Muscle layer of colon (tissue), 2 donors: ENCODE measurements at regions not wholly inside any gene's neighbourhood (a gene's known extent, or its start where the extent isn't known, plus 50 kb on each side); places are given as distances from the start of the nearest gene placed in this dataset.
"Not testable (repeated sequence)": the region's sequence is repeated elsewhere in the genome, so short reads cannot be mapped to it uniquely, and the experiment has no call there.

Experiments
- H3K27ac ChIP-seq: one replicate; pipeline ENCODE4 v1.7.0; 2013; ENCODE audit warnings: low read depth, mild to moderate bottlenecking, low read length, moderate library complexity
- H3K27me3 ChIP-seq, 2 donors: one replicate each; pipeline ENCODE4 v1.7.0; 2013; ENCODE audit warnings: low read length in 2 of 2, mild to moderate bottlenecking in 2 of 2; ENCODE audit not compliant: insufficient read depth in 2 of 2, control insufficient read depth in 1 of 2
- H3K36me3 ChIP-seq: one replicate; pipeline ENCODE4 v1.7.0; 2013; ENCODE audit warnings: mild to moderate bottlenecking, low read length; ENCODE audit not compliant: insufficient read depth
- H3K4me1 ChIP-seq: one replicate; pipeline ENCODE4 v1.7.0; 2013; ENCODE audit warnings: mild to moderate bottlenecking, low read length; ENCODE audit not compliant: insufficient read depth
- H3K4me3 ChIP-seq, 2 donors: one replicate each; pipeline ENCODE4 v1.7.0; 2013; ENCODE audit warnings: low read length in 2 of 2, low read depth in 1 of 2, mild to moderate bottlenecking in 1 of 2, moderate library complexity in 1 of 2
- H3K9ac ChIP-seq: one replicate; pipeline ENCODE4 v1.7.0; 2013; ENCODE audit warnings: low read length
- H3K9me3 ChIP-seq: one replicate; pipeline ENCODE4 v1.7.0; 2013; ENCODE audit warnings: mild to moderate bottlenecking, low read length
- donor health status: abdominal sarcoma.
- donor health status: Adenocarcinoma of cecum.

DNA sequence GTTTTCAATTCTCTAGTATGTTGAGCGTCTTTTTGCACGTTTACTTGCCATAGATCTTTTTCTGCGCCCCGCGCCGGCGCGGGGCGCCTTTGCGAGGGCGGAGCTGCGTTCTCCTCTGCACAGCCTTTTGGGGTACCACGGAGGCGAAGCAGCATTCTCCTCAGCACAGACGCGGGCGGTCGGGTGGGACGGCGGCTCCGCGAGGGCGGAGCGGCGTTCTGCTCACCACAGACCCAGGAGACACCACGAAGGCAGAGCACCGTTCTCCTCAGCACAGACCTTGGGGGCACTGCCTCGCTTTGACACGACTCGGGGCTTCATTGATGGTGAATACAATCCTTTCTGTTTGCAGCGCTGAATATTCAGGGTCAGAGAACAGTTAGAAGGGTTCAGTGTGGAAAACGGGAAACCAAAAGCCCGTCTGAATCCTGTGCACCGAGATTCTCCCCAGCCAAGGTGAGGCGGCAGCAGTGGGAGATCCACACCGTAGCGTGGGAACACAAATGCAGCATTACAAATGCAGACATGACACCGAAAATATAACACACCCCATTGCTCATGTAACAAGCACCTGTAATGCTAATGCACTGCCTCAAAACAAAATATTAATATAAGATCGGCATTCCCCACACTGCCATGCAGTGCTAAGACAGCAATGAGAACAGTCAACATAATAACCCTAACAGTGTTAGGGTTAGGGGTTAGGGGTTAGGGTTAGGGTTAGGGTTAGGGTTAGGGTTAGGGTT lies 190.7 kb upstream of the VIPR2 start:
- H3K9me3 ChIP-seq, H3K36me3 ChIP-seq, H3K27me3 ChIP-seq, H3K4me3 ChIP-seq, H3K9ac ChIP-seq, H3K27ac ChIP-seq, H3K4me1 ChIP-seq: not testable (repeated sequence)

DNA sequence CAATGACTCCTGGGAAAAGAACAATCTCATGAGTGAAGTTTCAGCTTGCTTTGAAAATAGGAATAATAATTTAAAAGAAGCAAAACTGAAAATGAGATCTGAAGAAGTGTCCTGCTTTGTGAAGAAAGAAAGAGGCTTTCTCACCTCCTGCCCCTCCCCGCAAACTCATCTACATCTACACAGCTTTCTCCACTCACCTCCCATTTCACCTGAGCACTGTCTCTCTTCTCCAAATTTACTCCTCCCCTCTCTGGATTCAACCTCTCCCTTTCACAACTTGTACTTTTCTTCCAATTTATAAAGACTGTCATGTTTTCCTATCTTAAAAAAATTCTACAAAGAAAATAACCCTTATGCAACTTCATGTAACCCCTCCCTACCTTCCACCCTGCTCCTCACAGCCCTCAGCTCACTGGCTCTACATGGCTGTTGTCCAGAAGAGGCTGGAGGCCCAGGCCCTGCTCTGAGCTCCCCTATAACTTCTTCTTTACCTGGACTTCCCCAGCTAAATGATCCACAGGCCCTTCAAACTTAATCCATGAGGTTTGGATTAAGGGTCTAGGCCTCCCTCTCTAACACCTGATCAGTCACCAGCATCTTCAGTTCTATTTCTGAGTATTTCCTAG lies 188.3 kb upstream of the VIPR2 start:
- H3K27me3 ChIP-seq, H3K36me3 ChIP-seq, H3K27ac ChIP-seq, H3K4me3 ChIP-seq, H3K9ac ChIP-seq, H3K4me1 ChIP-seq, H3K9me3 ChIP-seq: not testable (repeated sequence)

DNA sequence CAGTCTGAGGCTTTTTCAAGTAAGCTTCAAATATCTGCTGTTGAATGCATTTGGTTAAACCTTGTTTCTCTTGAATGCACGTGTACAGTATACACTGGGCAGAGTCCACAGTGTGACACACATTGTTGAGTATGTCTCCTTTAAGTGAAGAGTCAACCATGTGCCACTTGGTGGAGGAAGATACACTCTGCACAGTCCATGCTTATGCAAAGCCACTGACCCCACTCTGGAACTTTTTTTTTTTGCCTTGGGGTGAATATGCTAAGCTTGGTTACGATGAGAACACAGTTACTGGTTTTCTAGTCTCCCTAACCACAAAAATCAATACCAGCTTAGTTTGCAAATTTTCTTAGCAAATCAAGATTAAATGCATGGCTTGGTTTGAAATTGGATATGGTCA lies 186.8 kb upstream of the VIPR2 start:
- H3K36me3 ChIP-seq: no peaks in the 10 kb centered on the region
- no peak overlapping the region for H3K9ac ChIP-seq
- no peaks in the 10 kb centered on the region for H3K27me3 ChIP-seq
- H3K27ac ChIP-seq: no peak overlapping the region
- no peaks in the 10 kb centered on the region for H3K4me1 ChIP-seq
- H3K9me3 ChIP-seq: peaks cover 3% of the 10 kb centered on the region
- H3K4me3 ChIP-seq: no peak overlapping the region

DNA sequence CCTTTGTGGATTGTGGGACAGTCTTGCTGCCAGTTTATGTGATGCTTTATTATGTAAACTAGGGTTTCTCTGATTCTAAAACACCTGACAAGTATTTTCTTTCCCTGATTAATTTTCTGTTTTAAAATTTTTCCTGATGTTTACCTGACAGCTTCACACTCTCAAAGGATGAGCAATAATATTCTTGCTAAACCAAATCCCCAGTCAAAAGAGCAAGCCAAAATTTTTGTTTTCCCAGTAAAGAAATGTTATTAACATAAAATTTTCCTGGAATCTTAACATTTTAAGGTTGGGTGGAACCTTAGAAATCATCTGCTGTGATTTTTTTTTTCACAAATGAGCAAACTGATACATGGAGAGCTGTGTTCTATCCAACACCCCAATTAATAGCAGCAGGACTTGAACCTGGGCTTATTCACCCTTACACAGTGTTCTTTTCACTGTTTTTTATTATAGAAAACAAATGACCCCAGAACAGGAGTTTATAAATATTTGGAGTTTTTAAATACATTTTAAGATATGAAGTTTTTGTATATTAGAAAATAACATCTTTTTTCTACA lies 185.2 kb upstream of the VIPR2 start:
- H3K4me3 ChIP-seq: no peak overlapping the region
- no peak overlapping the region for H3K27ac ChIP-seq
- H3K36me3 ChIP-seq: no peaks in the 10 kb centered on the region
- peaks cover 4% of the 10 kb centered on the region for H3K9me3 ChIP-seq
- no peaks in the 10 kb centered on the region for H3K4me1 ChIP-seq
- H3K27me3 ChIP-seq: no peaks in the 10 kb centered on the region
- H3K9ac ChIP-seq: no peak overlapping the region

DNA sequence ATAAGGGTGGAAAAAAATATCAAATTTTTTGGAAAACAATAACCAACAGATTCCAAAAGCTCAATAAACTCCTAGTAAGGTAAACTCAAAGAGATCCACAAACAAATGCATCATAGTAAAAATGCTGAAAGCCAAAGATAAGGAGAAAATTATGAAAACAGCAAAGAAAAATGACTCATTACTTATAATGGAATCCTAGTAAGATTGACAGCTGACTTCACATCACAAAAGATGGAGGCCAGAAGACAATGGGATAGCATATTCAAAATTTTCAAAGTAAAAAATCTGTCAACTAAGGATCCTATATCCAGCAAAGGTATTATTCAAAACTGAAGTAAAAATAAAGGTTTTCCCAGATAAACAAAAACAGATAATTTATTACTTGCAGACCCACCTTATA lies 183.4 kb upstream of the VIPR2 start:
- Histone ChIP-seq H3K9me3 (peaks cover 4% of the 10 kb centered on the region), H3K4me3 (no peak overlapping the region), H3K27ac (no peak overlapping the region), H3K36me3 (no peaks in the 10 kb centered on the region), H3K27me3 (no peaks in the 10 kb centered on the region), H3K9ac (no peak overlapping the region), H3K4me1 (no peaks in the 10 kb centered on the region)

DNA sequence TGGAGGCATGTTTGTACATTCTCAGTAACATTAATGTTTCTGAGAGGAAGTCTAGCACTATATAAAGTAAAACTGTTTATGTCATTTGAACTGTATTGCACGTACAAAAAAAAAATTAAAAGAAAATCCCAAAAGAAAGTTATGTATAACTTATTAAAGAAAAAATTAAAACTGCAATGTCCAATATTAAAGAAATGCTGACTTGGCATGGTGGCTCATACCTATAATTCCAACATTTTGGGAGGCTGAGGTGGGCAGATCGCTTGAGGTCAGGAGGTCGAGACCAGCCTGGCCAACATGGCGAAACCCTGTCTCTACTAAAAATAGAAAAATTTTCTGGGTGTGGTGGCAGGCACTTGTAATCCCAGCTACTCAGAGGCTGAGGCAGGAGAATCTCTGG lies 178.7 kb upstream of the VIPR2 start:
- Histone ChIP-seq H3K4me1 (no peaks in the 10 kb centered on the region), H3K4me3 (no peak overlapping the region), H3K27ac (no peak overlapping the region), H3K9ac (no peak overlapping the region), H3K36me3 (no peaks in the 10 kb centered on the region), H3K27me3 (no peaks in the 10 kb centered on the region), H3K9me3 (peaks cover 4% of the 10 kb centered on the region)

DNA sequence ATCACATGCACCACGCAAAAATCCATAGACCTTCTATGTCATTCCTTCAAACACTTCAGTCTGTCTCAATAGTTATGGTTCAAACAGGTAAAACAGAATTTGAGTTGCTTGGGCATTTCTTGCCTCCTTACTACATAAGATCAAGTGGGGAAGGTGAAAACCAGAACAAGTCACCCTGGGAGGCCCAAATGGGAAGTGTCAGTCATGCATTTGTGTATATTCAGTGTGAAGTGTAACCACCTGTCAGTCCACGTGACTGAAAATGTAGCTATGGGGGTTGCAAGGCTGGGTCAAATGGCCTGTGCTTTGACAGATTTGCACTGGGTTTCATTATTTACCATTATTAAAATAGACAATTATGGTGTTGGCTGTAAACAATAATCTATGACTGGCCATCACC lies 176.6 kb upstream of the VIPR2 start:
- Histone ChIP-seq H3K4me3 (no peak overlapping the region), H3K9me3 (no peaks in the 10 kb centered on the region), H3K36me3 (no peaks in the 10 kb centered on the region), H3K9ac (no peak overlapping the region), H3K27me3 (no peaks in the 10 kb centered on the region), H3K4me1 (no peaks in the 10 kb centered on the region), H3K27ac (no peak overlapping the region)

DNA sequence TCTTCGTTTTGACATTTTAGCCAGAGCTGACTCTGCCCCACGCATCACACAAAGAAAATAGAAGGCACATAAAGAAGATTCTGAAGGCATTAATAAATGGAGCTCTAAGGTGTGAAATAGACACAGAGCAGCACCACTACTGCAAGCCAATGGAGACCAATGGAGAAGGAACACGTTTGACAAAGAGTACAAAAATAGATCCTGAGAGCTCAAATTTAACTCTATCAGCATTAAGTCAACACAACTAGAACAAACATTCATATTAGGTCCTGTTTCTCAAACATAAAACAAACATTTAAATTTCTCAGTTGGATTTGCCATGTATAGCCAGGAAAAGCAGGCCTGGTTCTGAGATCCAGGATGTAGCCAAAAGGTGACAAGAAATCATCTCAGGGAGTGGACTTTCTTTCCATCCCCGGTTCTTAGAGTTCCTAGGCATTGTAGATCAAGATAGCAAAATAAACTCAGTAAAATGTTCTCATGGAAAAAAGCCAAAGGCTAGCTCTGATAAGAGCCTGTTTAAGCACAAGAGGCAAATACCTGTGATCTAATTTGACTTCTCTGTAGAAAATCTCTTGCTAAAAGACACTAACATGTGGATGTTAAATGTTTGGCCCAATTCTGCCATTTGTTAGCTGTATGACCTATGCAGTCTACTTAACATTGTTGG lies 174.2 kb upstream of the VIPR2 start:
- no peaks in the 10 kb centered on the region for H3K36me3 ChIP-seq
- H3K4me3 ChIP-seq: no peak overlapping the region
- no peaks in the 10 kb centered on the region for H3K9me3 ChIP-seq
- no peaks in the 10 kb centered on the region for H3K27me3 ChIP-seq
- H3K9ac ChIP-seq: no peak overlapping the region
- no peak overlapping the region for H3K27ac ChIP-seq
- H3K4me1 ChIP-seq: no peaks in the 10 kb centered on the region

DNA sequence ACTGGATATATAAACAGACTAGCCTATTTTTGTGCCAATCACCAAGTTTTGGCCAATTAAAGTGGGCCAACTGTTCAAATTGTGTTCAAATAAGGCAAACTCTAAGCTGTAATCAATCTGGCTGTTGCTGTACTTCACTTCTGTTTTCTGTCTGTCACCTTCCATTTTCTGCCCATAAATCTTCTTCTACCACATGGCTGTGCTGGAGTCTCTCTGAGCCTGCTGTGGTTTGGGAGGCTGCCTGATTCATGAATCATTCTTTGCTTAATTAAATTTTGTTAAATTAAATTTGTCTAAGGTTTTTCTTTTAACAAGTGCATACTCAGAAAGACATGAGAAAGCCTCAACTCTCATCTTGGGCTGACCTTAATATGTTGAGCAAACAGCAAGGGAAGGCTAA lies 172.6 kb upstream of the VIPR2 start:
- Histone ChIP-seq H3K9me3 (no peaks in the 10 kb centered on the region), H3K4me3 (no peak overlapping the region), H3K36me3 (no peaks in the 10 kb centered on the region), H3K4me1 (no peaks in the 10 kb centered on the region), H3K9ac (no peak overlapping the region), H3K27ac (no peak overlapping the region), H3K27me3 (no peaks in the 10 kb centered on the region)

DNA sequence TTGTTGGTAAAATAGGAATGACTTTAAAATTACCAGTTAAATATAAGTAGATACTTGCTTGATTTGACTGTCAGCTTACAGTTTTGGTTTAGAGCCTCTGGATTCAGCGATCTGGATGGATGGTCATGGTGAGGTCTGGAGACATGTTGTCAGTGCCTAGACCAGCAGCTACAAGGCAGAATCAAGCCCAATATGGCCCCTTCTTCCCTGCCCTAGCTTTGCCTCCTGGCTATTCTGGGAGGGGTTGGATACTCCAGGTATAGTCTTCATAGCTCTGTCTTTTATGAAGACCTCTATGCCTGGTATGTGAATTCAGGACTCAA lies 166.5 kb upstream of the VIPR2 start:
- H3K27me3 ChIP-seq: no peaks in the 10 kb centered on the region
- no peaks in the 10 kb centered on the region for H3K9me3 ChIP-seq
- H3K9ac ChIP-seq: no peak overlapping the region
- no peak overlapping the region for H3K27ac ChIP-seq
- H3K4me3 ChIP-seq: no peak overlapping the region
- H3K4me1 ChIP-seq: no peaks in the 10 kb centered on the region
- H3K36me3 ChIP-seq: no peaks in the 10 kb centered on the region

DNA sequence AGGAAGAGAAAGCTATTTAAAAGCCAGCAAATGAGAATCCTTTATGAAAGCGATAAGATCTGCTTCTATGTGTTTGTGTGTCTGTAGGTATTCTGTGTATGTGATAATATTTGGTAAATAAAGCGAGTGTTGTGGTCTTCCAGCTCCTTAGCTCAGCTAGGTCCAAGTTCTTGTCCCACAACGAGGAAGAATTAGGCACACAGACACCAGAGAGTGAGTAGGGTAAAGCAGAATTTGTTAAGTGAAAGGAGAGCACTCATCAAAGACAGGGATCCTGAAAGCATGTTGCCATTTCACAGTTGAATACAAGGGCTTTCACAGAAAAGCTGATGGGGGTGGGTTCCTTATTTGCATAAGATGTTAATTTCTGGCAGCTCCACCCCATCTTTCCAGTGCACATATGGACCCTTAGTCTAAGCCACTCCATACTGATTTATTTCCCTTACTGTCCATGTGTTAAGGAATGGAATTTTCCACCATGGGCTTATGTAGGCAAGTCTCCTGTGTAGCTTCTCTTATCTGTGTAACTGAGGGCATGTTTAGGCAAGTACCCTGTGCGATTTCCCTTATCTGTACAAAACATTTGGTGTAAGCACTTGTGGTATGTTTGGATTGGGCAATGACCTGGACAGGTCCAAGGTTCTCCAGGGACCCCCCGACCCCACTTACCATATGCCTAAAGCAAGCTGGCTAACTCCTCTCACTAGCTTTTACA lies 165.9 kb upstream of the VIPR2 start:
- no peaks in the 10 kb centered on the region for H3K4me1 ChIP-seq

More for the DNA sequence above, 165.9 kb upstream of the VIPR2 start:
- no peak overlapping the region for H3K27ac ChIP-seq
- no peak overlapping the region for H3K4me3 ChIP-seq
- H3K9me3 ChIP-seq: no peaks in the 10 kb centered on the region
- H3K27me3 ChIP-seq: no peaks in the 10 kb centered on the region
- no peak overlapping the region for H3K9ac ChIP-seq
- no peaks in the 10 kb centered on the region for H3K36me3 ChIP-seq
